ENCODE measurements at regions not wholly inside any gene's neighbourhood (a gene's known extent, or its start where the extent isn't known, plus 50 kb on each side); places are given as distances from the start of the nearest gene placed in this dataset.

- Histone ChIP-seq H3K4me3 (ENCODE audit: insufficient read depth, low read depth, low read length) (no peak overlapping the region), H3K27me3 (ENCODE audit: control insufficient read depth, insufficient read depth, low read length) (no peaks in the 10 kb centered on the region; the same call in 1 of the 2 replicates), H3K36me3 (replicated peaks; ENCODE audit: control insufficient read depth, insufficient read depth, low read length) (no peaks in the 10 kb centered on the region)
- no peak for DNase-seq
Observed at GRCh38 chr3:14252321-14253021, 73.9 kb downstream of the LSM3 start.

GRCh38 chr3:14253022-14253706, 74.5 kb downstream of the LSM3 start:
- Histone ChIP-seq H3K36me3 (replicated peaks; ENCODE audit: control insufficient read depth, insufficient read depth, low read length) (no peaks in the 10 kb centered on the region), H3K4me3 (ENCODE audit: insufficient read depth, low read depth, low read length) (no peak overlapping the region), H3K27me3 (ENCODE audit: control insufficient read depth, insufficient read depth, low read length) (no peaks in the 10 kb centered on the region; the same call in 1 of the 2 replicates)
- DNase-seq, result no peak

DNA sequence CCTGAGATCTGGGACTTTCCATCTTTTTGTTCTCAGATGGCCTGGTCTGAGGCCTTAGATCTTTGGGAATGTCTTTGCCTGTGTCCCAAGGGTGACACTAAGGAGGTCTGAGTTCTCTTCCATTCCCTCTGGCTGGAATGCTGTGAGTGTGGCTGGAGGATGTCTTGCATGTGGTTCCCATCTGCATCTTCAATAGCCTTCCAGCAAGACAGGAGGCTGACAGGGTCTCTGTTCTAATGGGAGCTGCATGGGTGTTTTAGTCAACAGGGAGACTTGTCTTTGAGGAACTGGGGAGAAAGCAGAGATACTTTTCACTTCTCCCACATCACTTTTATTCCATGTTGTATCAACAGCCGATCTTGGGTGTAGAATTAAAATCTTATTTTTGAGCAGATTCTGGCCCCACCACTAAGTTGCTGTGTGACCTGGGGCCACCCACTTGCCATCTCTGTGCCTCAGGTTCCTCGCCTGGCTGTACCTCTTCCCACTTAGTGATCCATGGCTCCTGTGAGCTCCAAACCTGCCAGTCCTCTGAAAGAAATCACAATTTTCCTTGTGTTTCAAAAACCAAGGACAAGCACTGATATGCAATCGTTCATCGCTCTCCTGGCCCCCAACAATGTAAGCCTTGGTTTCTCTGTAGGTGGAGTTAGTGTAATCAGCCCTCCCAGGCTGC, 75.2 kb downstream of the LSM3 start:
- Histone ChIP-seq H3K27me3 (ENCODE audit: control insufficient read depth, insufficient read depth, low read length) (no peaks in the 10 kb centered on the region; the same call in 1 of the 2 replicates), H3K4me3 (ENCODE audit: insufficient read depth, low read depth, low read length) (no peak overlapping the region), H3K36me3 (replicated peaks; ENCODE audit: control insufficient read depth, insufficient read depth, low read length) (no peaks in the 10 kb centered on the region)
- DNase-seq, result no peak

DNA sequence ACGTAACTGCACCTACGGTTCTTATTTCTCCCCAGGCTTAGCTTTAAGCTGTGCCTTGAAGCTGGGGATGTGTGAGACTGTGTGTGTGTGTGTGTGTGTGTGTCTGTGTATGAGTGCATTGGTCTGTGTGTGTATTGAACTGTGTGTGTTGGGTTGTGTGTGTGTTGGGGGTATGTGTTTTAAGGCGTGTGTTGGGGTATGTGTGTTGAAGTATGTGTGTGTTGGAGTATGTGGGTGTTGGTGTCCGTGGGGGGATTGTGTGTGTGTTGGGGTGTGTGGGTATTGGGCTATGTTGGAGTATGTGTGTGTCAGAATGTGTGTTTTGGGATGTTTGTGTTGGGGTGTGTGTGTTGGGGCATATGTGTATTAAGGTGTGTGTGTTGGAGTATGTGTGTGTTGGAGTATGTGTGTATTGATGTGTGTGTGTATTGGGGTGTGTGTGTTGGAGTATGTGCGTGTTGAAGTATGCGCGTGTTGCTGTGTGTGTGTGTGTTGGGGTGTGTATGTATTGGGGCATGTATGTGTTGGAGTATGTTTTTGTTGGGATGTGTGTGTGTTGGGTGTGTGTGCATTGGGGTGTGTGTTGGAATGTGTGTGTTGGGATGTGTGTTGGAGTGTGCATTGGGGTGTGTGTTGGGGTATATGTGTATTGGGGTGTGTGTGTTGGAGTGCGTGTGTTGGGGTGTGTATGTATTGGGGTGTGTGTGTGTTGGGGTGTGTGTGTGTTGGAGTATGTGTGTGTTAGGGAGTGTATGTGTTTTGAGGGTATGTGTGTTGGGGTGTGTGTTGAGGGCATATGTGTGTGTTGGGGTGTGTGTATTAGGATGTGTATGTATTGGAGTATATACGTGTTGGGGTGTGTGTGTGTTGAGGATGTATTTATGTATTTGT, 76.4 kb downstream of the LSM3 start:
- Histone ChIP-seq H3K4me3 (ENCODE audit: insufficient read depth, low read depth, low read length) (no peak overlapping the region), H3K27me3 (ENCODE audit: control insufficient read depth, insufficient read depth, low read length) (no peaks in the 10 kb centered on the region; the same call in 1 of the 2 replicates), H3K36me3 (replicated peaks; ENCODE audit: control insufficient read depth, insufficient read depth, low read length) (no peaks in the 10 kb centered on the region)
- DNase-seq, result no peak

- no peak for DNase-seq
- H3K36me3 ChIP-seq (replicated peaks; ENCODE audit: control insufficient read depth, insufficient read depth, low read length), result no peaks in the 10 kb centered on the region
- H3K4me3 ChIP-seq (ENCODE audit: insufficient read depth, low read depth, low read length), result no peak overlapping the region
- no peaks in the 10 kb centered on the region; the same call in 1 of the 2 replicates for H3K27me3 ChIP-seq (ENCODE audit: control insufficient read depth, insufficient read depth, low read length)
Observed at GRCh38 chr3:14256046-14256445, 77.4 kb downstream of the LSM3 start.

DNA sequence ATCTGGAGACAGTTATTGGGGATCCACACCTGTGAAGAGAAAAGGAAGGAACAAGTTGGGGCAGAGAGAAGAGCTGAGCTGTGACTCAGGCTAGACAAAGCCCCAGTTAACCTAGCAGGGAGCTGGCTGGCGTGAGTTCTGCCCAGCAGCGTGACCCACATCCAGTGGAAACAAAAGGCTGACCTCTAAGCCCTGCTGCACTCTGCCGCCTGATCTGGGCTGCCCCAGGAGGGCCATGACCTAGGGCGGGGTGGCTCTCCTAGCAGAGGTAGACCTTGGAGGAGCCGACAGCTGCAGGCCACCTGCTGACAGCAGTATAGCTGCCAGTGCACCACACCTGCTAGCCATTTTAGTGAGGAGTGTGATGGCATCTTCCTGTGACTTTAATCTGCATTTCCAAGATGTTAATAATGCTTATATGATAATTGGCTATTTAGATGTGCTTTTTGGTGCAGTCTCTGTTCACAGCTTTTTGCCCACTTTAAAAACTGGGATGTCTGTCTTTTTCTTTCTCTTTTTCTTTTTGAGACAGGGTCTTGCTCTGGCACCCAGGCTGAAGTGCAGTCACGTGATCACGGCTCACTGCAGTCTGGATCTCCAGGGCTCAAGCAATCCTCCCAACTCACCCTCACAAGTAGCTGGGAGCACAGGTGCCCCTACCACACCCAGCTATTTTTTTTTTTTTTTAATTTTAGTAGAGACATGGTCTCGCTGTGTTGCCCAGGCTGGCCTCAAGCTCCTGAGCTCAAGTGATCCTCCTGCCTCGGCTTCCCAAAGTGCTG, 78.1 kb downstream of the LSM3 start:
- H3K27me3 ChIP-seq (ENCODE audit: control insufficient read depth, insufficient read depth, low read length), result no peaks in the 10 kb centered on the region; the same call in 1 of the 2 replicates
- no peak overlapping the region for H3K4me3 ChIP-seq (ENCODE audit: insufficient read depth, low read depth, low read length)
- H3K36me3 ChIP-seq (replicated peaks; ENCODE audit: control insufficient read depth, insufficient read depth, low read length), result no peaks in the 10 kb centered on the region
- DNase-seq, result peak; percentile 73

- Histone ChIP-seq H3K36me3 (replicated peaks; ENCODE audit: control insufficient read depth, insufficient read depth, low read length) (no peaks in the 10 kb centered on the region), H3K4me3 (ENCODE audit: insufficient read depth, low read depth, low read length) (no peak overlapping the region), H3K27me3 (ENCODE audit: control insufficient read depth, insufficient read depth, low read length) (no peaks in the 10 kb centered on the region; the same call in 1 of the 2 replicates)
- DNase-seq, result no peak
Observed at GRCh38 chr3:14258906-14259904, 80.6 kb downstream of the LSM3 start.

DNA sequence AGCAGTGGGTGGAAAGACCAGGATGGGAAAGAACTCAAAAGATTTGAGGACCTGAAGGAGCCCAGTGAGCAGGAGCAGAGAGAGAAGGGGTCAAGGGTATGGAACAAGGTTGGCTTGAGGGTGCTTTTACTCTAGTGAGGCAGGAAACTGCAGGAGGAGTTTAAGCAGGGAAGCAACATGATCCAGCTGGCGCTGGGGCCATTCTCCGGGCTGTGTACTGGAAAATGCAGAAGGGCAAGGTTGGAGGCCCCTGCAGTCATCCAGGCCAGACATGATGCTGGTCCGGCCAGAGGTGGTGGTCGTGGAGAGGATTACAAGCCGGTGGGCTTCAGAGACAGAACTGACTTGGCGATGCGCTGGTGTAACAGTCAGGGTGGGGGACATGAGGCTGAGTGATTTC, 81.8 kb downstream of the LSM3 start:
- Histone ChIP-seq H3K36me3 (replicated peaks; ENCODE audit: control insufficient read depth, insufficient read depth, low read length) (no peaks in the 10 kb centered on the region), H3K4me3 (ENCODE audit: insufficient read depth, low read depth, low read length) (no peak overlapping the region), H3K27me3 (ENCODE audit: control insufficient read depth, insufficient read depth, low read length) (no peaks in the 10 kb centered on the region; the same call in 1 of the 2 replicates)
- DNase-seq, result no peak

- peak; percentile 90 for DNase-seq
- Histone ChIP-seq H3K27me3 (ENCODE audit: control insufficient read depth, insufficient read depth, low read length) (no peaks in the 10 kb centered on the region; the same call in 1 of the 2 replicates), H3K4me3 (ENCODE audit: insufficient read depth, low read depth, low read length) (no peak overlapping the region), H3K36me3 (replicated peaks; ENCODE audit: control insufficient read depth, insufficient read depth, low read length) (no peaks in the 10 kb centered on the region)
Observed at GRCh38 chr3:14261229-14261628, 82.6 kb downstream of the LSM3 start.

DNA sequence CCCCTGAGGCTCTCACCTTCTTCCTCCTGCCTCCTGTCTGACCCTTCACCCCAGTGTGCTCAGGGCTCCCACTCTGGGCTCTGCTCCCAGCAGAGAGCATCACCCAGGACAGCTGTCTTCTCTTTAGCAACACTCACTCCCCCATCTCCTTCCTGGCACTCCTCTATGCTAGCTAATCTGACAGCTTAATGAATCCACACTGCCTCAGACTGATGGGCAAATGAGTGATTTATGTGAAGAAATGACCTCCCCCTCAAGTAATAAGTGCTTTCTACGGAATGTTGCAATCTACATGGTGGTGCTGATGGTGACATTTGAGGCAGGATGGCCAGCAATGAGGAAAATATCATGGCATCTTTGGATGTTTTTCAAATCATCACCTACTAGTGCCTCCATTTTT, 83.6 kb downstream of the LSM3 start:
- Histone ChIP-seq H3K36me3 (replicated peaks; ENCODE audit: control insufficient read depth, insufficient read depth, low read length) (no peaks in the 10 kb centered on the region), H3K4me3 (ENCODE audit: insufficient read depth, low read depth, low read length) (no peak overlapping the region), H3K27me3 (ENCODE audit: control insufficient read depth, insufficient read depth, low read length) (no peaks in the 10 kb centered on the region; the same call in 1 of the 2 replicates)
- DNase-seq, result no peak

DNA sequence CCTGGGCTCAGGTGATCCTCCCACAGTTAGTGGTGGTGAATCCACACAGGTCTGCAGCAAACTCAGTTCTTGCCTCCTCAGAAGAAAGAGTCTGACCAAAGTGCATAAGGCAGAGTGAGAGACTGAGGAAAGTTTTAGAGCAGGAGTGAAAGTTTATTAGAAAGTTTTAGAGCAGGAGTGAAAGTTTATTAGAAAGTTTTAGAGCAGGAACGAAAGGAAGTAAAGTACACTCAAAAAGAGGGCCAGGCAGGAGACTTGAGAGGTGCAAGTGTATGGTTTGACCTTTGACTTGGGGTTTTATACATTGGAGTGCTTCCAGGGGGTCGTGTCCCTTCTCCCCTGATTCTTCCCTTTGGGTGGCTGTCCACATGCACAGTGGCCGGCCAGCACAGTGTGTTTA, 84.2 kb downstream of the LSM3 start:
- no peak for DNase-seq
- Histone ChIP-seq H3K36me3 (replicated peaks; ENCODE audit: control insufficient read depth, insufficient read depth, low read length) (no peaks in the 10 kb centered on the region), H3K4me3 (ENCODE audit: insufficient read depth, low read depth, low read length) (no peak overlapping the region), H3K27me3 (ENCODE audit: control insufficient read depth, insufficient read depth, low read length) (no peaks in the 10 kb centered on the region; the same call in 1 of the 2 replicates)

DNA sequence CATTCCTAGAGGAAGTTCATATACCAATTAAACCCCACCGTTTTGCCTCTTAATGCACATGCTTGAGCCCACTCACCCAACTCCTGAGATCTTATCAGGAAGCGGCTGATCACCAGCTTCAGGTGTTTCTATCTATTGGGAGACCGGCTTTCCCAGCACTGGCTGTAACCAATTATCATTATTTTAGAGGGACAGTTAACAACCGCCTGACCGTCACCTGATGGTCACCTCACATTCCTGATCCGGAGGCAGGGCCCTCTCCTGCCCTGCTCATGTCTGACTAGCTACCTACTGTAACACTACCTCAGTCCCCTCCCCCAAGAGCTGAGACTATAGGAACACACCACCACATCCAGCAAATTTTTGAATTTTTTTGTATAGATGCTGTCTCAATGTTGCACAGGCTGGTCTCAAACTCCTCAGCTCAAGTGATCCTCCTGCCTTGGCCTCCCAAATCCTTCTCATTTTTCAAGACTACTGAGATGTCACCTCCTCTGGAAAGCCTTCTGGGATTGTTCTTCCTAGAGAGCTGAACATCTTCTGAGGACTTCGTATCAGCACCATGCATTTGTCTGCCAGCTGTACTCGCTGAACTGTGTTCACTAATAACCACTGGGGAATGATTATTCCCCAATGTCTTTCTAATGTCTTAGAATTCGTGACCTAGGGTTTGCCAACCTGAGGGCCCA, 84.8 kb downstream of the LSM3 start:
- no peaks in the 10 kb centered on the region for H3K36me3 ChIP-seq (replicated peaks; ENCODE audit: control insufficient read depth, insufficient read depth, low read length)
- H3K4me3 ChIP-seq (ENCODE audit: insufficient read depth, low read depth, low read length), result no peak overlapping the region
- H3K27me3 ChIP-seq (ENCODE audit: control insufficient read depth, insufficient read depth, low read length), result no peaks in the 10 kb centered on the region; the same call in 1 of the 2 replicates
- no peak for DNase-seq

Measured in H7 (cell line).